Neural cell (in vitro differentiated cells): ENCODE measurements at regions not wholly inside any gene's neighbourhood (a gene's known extent, or its start where the extent isn't known, plus 50 kb on each side); places are given as distances from the start of the nearest gene placed in this dataset.

Experiments
- EP300 ChIP-seq: fragments of 450-650 bp; conservative IDR thresholded peaks from 2 replicates; pipeline ENCODE4 v1.6.1; 2014; ENCODE audit warnings: antibody characterized with exemption, mild to moderate bottlenecking, moderate library complexity; ENCODE audit not compliant: poor library complexity, severe bottlenecking
- POLR2AphosphoS5 ChIP-seq: IDR thresholded peaks from 2 replicates; pipeline ENCODE4 v1.6.1; 2012
- TF ChIP-seq, protein P1 (sequence below): fragments of 450-650 bp; IDR thresholded peaks from 2 replicates; pipeline ENCODE4 v1.5.1; 2014; ENCODE audit warnings: antibody characterized with exemption, mild to moderate bottlenecking, moderate library complexity; ENCODE audit not compliant: poor library complexity, severe bottlenecking

DNA sequence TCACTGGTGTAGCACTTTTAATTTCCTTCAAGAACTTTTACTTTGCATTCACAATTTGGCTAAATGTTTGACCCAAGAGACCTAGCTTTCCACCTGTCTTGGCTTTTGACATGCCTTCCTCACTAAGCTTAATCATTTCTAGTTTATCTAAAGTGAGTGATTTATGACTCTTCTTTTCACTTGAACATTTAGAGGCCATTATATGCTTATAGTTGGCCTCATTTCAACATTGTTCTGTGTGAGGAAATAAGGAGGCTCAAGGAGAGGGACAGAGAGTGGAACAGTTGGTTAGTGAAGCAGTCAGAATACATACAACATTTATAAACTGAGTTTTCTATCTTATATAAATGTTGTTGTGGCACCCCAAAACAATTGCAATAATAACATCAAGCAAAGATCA is 489.3 kb upstream of the CDH2 start:
- TF ChIP-seq, protein P1, sequence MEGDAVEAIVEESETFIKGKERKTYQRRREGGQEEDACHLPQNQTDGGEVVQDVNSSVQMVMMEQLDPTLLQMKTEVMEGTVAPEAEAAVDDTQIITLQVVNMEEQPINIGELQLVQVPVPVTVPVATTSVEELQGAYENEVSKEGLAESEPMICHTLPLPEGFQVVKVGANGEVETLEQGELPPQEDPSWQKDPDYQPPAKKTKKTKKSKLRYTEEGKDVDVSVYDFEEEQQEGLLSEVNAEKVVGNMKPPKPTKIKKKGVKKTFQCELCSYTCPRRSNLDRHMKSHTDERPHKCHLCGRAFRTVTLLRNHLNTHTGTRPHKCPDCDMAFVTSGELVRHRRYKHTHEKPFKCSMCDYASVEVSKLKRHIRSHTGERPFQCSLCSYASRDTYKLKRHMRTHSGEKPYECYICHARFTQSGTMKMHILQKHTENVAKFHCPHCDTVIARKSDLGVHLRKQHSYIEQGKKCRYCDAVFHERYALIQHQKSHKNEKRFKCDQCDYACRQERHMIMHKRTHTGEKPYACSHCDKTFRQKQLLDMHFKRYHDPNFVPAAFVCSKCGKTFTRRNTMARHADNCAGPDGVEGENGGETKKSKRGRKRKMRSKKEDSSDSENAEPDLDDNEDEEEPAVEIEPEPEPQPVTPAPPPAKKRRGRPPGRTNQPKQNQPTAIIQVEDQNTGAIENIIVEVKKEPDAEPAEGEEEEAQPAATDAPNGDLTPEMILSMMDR, result no peak
- TF ChIP-seq EP300, result no peak
- no peak for TF ChIP-seq POLR2AphosphoS5
